ENCODE measurements at regions not wholly inside any gene's neighbourhood (a gene's known extent, or its start where the extent isn't known, plus 50 kb on each side); places are given as distances from the start of the nearest gene placed in this dataset.

DNA sequence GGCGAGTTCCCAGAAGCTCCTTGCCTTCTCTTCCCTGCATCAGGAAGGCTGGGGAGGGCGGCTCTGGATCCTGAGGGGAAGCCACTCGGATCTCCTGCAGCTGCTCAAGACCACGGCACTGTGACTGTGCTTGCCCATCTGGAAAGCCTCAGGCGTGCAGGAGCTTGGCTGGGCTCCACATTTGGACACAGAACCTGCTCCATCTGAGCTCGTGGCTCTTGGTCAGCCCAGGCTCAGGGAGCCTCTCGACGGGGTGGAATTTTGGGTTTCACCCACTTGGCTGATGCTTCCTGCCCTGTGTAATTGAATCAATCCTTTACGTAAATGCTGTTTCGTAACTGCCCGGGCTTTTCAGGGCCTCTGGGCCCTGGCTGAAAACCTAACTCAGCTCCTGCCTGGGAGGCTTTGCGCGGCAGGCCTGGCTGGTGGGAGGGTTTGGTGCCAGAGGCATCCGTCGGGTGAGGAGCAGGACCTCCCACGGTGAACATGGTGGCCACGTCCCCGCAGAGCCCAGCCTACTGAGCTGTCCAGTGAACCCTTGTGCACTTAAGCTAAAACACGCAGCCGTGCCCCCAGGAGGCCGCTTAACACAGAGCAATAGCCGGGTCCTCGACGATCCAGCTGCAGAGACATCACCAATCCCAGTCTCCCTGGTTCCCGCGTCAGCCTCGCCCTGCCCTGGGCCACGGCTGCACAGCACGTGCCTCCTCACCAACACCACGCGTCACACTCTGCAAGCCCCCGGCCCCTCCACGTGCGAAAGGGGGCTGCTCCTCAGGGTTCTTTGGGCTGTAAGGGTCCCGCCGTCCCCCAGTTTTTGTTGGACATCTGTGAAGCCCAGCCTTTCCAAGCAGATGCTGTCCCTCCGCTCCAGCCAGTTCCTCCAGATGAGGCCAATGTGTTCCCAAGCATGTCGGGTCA lies 241.0 kb downstream of the DLL1 start:
- TF ChIP-seq, protein P1, sequence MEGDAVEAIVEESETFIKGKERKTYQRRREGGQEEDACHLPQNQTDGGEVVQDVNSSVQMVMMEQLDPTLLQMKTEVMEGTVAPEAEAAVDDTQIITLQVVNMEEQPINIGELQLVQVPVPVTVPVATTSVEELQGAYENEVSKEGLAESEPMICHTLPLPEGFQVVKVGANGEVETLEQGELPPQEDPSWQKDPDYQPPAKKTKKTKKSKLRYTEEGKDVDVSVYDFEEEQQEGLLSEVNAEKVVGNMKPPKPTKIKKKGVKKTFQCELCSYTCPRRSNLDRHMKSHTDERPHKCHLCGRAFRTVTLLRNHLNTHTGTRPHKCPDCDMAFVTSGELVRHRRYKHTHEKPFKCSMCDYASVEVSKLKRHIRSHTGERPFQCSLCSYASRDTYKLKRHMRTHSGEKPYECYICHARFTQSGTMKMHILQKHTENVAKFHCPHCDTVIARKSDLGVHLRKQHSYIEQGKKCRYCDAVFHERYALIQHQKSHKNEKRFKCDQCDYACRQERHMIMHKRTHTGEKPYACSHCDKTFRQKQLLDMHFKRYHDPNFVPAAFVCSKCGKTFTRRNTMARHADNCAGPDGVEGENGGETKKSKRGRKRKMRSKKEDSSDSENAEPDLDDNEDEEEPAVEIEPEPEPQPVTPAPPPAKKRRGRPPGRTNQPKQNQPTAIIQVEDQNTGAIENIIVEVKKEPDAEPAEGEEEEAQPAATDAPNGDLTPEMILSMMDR (IDR thresholded peaks at IDR 0.05; ENCODE audit: control extremely low read depth in 1 of 3, insufficient read depth in 1 of 3, low read depth in 1 of 3, low read length in 3 of 3): no peak
- no peak for TF ChIP-seq EZH2 (IDR thresholded peaks at IDR 0.05; ENCODE audit: low read depth, low read length, severe bottlenecking)
- no peak for TF ChIP-seq MAFK (IDR thresholded peaks at IDR 0.05; ENCODE audit: low read depth, low read length)
- no peak for TF ChIP-seq POLR2A (IDR thresholded peaks at IDR 0.05; ENCODE audit: control extremely low read depth in 1 of 2, low read depth in 2 of 2, low read length in 2 of 2)
- no peak for TF ChIP-seq GABPA (IDR thresholded peaks at IDR 0.05; ENCODE audit: borderline replicate concordance, insufficient read depth, low read length)
- TF ChIP-seq SIN3A (conservative IDR thresholded peaks at IDR 0.05 in 1 of 2, IDR thresholded peaks at IDR 0.05 in 1 of 2; ENCODE audit: low read depth in 1 of 2, low read length in 2 of 2): no peak
- no peak for TF ChIP-seq EGR1 (IDR thresholded peaks at IDR 0.05; ENCODE audit: borderline replicate concordance, low read depth, low read length)
- TF ChIP-seq E2F6 (IDR thresholded peaks at IDR 0.05): no peak
- TF ChIP-seq RNF2 (IDR thresholded peaks at IDR 0.05; ENCODE audit: borderline replicate concordance, low read depth, low read length, missing control alignments, poor library complexity, severe bottlenecking): no peak

Measured in H1 (cell line).